DND-41 (cell line): ENCODE measurements at regions not wholly inside any gene's neighbourhood (a gene's known extent, or its start where the extent isn't known, plus 50 kb on each side); places are given as distances from the start of the nearest gene placed in this dataset.

Source experiments
- ATAC-seq: fragments of 200-7000 bp; cut with Tn5 transposase; 3 replicates; pipeline ENCODE4 v1.9.1; 2021; ENCODE audit warnings: low read depth; ENCODE audit not compliant: insufficient read depth
- DNase-seq: peaks from one replicate; pipeline ENCODE4 v3.0.0-alpha.2; 2020
- H2AFZ ChIP-seq: 2 replicates; pipeline ENCODE4 v1.6.0; 2012; ENCODE audit warnings: low read depth, low read length
- H3K27ac ChIP-seq: 2 replicates; pipeline ENCODE4 v1.5.1; 2012; ENCODE audit warnings: low read length, inconsistent platforms
- H3K27me3 ChIP-seq: fragments of 200-600 bp; sonication (generic); 2 replicates; pipeline ENCODE4 v1.6.0; 2012; ENCODE audit warnings: low read length, mild to moderate bottlenecking, inconsistent platforms; ENCODE audit not compliant: insufficient read depth, poor library complexity
- H3K36me3 ChIP-seq: 2 replicates; pipeline ENCODE4 v1.5.1; 2012; ENCODE audit warnings: low read length, inconsistent platforms; ENCODE audit not compliant: insufficient read depth
- H3K4me1 ChIP-seq: 2 replicates; pipeline ENCODE4 v1.5.1; 2012; ENCODE audit warnings: mild to moderate bottlenecking, low read length; ENCODE audit not compliant: insufficient read depth
- H3K4me2 ChIP-seq: 2 replicates; pipeline ENCODE4 v1.6.0; 2012; ENCODE audit warnings: mild to moderate bottlenecking, moderate library complexity, low read length, inconsistent platforms; ENCODE audit not compliant: insufficient read depth
- H3K4me3 ChIP-seq, 2 experiments: fragments of 200-600 bp in 1 of 2; shearing (Covaris generic) in 1 of 2; 2 replicates each; pipeline ENCODE4 v1.5.1; 2012 to 2016; ENCODE audit warnings: inconsistent platforms in 2 of 2, low read length in 2 of 2, mild to moderate bottlenecking in 2 of 2, low read depth in 1 of 2, moderate library complexity in 1 of 2
- H3K79me2 ChIP-seq: 2 replicates; pipeline ENCODE4 v1.6.0; 2012; ENCODE audit warnings: low read length, inconsistent platforms; ENCODE audit not compliant: insufficient read depth
- H3K9ac ChIP-seq: 2 replicates; pipeline ENCODE4 v1.6.0; 2012; ENCODE audit warnings: low read depth, mild to moderate bottlenecking, inconsistent platforms, low read length, moderate library complexity
- H3K9me3 ChIP-seq: 2 replicates; pipeline ENCODE4 v1.5.1; 2012; ENCODE audit warnings: low read length, moderate library complexity, mild to moderate bottlenecking, inconsistent platforms; ENCODE audit not compliant: insufficient read depth, severe bottlenecking
- H4K20me1 ChIP-seq: 2 replicates; pipeline ENCODE4 v1.6.0; 2012; ENCODE audit warnings: low read length; ENCODE audit not compliant: insufficient read depth
- EZH2 ChIP-seq: IDR thresholded peaks from 3 replicates; pipeline ENCODE4 v1.6.1; 2012; ENCODE audit warnings: borderline replicate concordance, low read depth, mild to moderate bottlenecking, moderate library complexity, low read length, inconsistent platforms; ENCODE audit not compliant: severe bottlenecking
- TF ChIP-seq, protein P1 (sequence below): IDR thresholded peaks from 2 replicates; pipeline ENCODE4 v1.5.1; 2012; ENCODE audit warnings: borderline replicate concordance, low read length, moderate library complexity, mild to moderate bottlenecking; ENCODE audit not compliant: poor library complexity, severe bottlenecking; ENCODE audit errors: extremely low read depth

DNA sequence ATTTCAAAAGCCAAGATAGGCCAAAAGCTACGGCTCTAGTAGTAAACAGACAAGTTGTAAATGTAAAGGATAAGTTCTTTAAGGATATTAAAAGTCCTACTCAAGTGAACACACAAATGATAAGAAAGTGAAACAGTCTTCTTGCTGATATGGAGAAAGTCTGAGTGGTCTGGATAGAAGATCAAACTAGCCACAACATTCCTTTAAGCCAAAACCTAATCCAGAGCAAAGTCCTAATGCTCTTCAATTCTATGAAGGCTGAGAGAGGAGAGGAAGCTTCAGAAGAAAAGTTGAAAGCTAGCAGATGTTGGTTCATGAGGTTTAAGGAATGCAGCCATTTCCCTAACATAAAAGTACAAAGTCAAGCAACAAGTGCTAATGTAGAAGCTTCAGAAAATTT lies 111.7 kb upstream of the ZEB2 start:
- no peaks in the 10 kb centered on the region for H3K79me2 ChIP-seq
- peaks cover 5% of the 10 kb centered on the region for H3K9me3 ChIP-seq
- H3K27ac ChIP-seq: no peak overlapping the region
- H3K36me3 ChIP-seq: no peaks in the 10 kb centered on the region
- H3K4me1 ChIP-seq: no peaks in the 10 kb centered on the region
- no peaks in the 10 kb centered on the region for H3K27me3 ChIP-seq
- no peak overlapping the region for H2AFZ ChIP-seq
- H4K20me1 ChIP-seq: no peaks in the 10 kb centered on the region
- H3K4me3 ChIP-seq: no peak overlapping the region
- H3K9ac ChIP-seq: no peak overlapping the region
- TF ChIP-seq, protein P1, sequence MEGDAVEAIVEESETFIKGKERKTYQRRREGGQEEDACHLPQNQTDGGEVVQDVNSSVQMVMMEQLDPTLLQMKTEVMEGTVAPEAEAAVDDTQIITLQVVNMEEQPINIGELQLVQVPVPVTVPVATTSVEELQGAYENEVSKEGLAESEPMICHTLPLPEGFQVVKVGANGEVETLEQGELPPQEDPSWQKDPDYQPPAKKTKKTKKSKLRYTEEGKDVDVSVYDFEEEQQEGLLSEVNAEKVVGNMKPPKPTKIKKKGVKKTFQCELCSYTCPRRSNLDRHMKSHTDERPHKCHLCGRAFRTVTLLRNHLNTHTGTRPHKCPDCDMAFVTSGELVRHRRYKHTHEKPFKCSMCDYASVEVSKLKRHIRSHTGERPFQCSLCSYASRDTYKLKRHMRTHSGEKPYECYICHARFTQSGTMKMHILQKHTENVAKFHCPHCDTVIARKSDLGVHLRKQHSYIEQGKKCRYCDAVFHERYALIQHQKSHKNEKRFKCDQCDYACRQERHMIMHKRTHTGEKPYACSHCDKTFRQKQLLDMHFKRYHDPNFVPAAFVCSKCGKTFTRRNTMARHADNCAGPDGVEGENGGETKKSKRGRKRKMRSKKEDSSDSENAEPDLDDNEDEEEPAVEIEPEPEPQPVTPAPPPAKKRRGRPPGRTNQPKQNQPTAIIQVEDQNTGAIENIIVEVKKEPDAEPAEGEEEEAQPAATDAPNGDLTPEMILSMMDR: no peak
- no peak for TF ChIP-seq EZH2
- ATAC-seq (no peak), DNase-seq (no peak)
- H3K4me2 ChIP-seq: no peak overlapping the region

DNA sequence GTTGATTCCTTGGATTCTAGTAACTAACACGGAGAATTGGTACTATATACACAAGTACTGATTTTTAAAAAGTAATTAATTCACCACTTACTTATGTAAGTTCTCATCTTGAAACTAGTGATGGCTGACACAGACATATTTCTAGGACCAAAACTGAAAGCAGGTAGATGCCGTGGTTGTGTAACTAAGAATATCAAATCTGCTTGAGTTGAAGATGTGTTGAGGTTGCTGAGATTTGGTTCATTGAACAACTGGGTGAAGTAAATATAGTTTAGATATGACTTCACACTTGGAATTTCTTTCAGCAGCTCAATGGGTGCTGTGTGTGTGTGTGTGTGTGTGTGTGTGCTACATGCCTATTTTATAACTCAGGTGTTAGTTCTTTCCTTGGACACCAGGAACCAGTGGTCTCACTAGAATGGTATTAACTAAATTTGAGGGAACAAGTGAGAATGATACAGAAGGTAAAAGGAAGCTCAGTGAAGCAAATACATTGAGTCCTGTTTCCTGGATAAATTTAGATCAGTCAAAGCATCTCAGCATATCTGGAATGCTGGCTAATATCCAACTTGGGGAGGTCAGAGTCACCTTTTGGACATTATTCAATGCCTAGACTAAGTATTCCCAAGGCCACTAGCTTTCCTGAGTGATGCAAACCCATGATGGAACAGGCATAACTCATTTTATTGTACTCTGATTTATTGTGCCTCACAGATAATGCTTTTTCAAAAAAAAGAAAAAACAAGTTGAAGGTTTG lies 110.7 kb upstream of the ZEB2 start:
- TF ChIP-seq, protein P1: no peak
- TF ChIP-seq EZH2: no peak
- H3K4me3 ChIP-seq: no peak overlapping the region
- no peak overlapping the region for H3K4me2 ChIP-seq
- H3K4me1 ChIP-seq: no peaks in the 10 kb centered on the region
- DNase-seq: no peak
- no peaks in the 10 kb centered on the region for H3K36me3 ChIP-seq
- no peak for ATAC-seq
- no peaks in the 10 kb centered on the region for H4K20me1 ChIP-seq
- H2AFZ ChIP-seq: no peak overlapping the region
- H3K79me2 ChIP-seq: no peaks in the 10 kb centered on the region
- H3K27ac ChIP-seq: no peak overlapping the region
- H3K9me3 ChIP-seq: no peaks in the 10 kb centered on the region
- no peaks in the 10 kb centered on the region for H3K27me3 ChIP-seq
- H3K9ac ChIP-seq: no peak overlapping the region

DNA sequence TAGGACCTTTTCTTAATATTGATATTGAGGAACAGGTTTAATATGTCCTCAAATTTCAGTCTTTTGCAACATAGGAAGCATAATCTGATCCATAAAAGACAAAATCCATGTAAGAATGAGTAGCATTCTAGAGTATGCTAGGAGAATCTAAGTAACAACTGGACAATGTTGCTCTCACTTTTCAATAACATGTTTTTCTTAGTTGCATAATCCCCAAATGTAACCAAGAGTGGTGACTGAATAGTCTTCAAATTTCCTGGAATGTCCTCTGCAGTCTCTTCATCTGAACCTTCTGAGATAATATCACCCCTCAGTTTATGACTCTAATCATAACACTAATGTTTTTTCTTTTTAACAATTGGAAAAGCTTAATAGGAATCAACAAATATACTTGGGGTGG lies 110.0 kb upstream of the ZEB2 start:
- H3K4me1 ChIP-seq: no peaks in the 10 kb centered on the region
- no peaks in the 10 kb centered on the region for H3K27me3 ChIP-seq
- no peaks in the 10 kb centered on the region for H3K9me3 ChIP-seq
- H3K79me2 ChIP-seq: no peaks in the 10 kb centered on the region
- TF ChIP-seq EZH2: no peak
- H4K20me1 ChIP-seq: no peaks in the 10 kb centered on the region
- H3K4me3 ChIP-seq: no peak overlapping the region
- ATAC-seq (no peak), DNase-seq (no peak)
- H3K9ac ChIP-seq: no peak overlapping the region
- no peak overlapping the region for H3K27ac ChIP-seq
- no peak overlapping the region for H3K4me2 ChIP-seq
- no peaks in the 10 kb centered on the region for H3K36me3 ChIP-seq
- no peak overlapping the region for H2AFZ ChIP-seq

DNA sequence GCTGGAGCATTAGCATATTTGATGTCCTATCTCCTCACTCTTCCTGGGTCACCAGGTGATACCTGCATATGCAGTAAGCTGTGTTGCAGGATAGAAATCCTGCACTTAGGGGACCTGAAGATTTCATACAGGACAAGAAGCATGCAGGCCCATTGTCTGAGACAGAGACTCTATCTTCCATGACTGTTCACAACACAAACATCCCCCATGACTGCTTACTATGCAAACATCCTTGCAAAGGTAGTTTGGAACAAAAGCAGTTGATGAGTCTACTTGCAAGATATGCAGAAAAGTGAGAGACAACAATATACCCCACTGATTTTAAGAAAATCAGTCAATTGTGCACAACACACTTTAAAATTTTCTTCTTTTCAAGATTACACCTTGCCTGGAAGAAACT lies 108.6 kb upstream of the ZEB2 start:
- Histone ChIP-seq H3K4me3 (no peak overlapping the region), H4K20me1 (no peaks in the 10 kb centered on the region), H3K9ac (no peak overlapping the region), H3K36me3 (no peaks in the 10 kb centered on the region), H3K4me2 (no peak overlapping the region), H3K27ac (no peak overlapping the region), H3K9me3 (no peaks in the 10 kb centered on the region), H2AFZ (no peak overlapping the region), H3K27me3 (no peaks in the 10 kb centered on the region), H3K79me2 (no peaks in the 10 kb centered on the region), H3K4me1 (no peaks in the 10 kb centered on the region)
- DNase-seq: no peak
- TF ChIP-seq, protein P1: no peak
- TF ChIP-seq EZH2: no peak
- no peak for ATAC-seq
